ENCODE measurements at regions not wholly inside any gene's neighbourhood (a gene's known extent, or its start where the extent isn't known, plus 50 kb on each side); places are given as distances from the start of the nearest gene placed in this dataset.

- no peaks in the 10 kb centered on the region for H3K9me3 Mint-ChIP-seq
Observed at GRCh38 chr5:103473725-103474124, 88.9 kb downstream of the NUDT12 start.

GRCh38 chr5:103472830-103473229 is 89.8 kb downstream of the NUDT12 start:
- peaks cover 0 to 7% (median 2%) of the 10 kb centered on the region in 5 donors for H3K27me3 Mint-ChIP-seq
- no peaks in the 10 kb centered on the region for H3K4me1 Mint-ChIP-seq
- H3K4me3 Mint-ChIP-seq = no peak overlapping the region
- no peaks in the 10 kb centered on the region for H3K9me3 Mint-ChIP-seq
- POLR2A ChIA-PET = no interaction called here
- ATAC-seq = no peak
- H3K36me3 Mint-ChIP-seq = no peaks in the 10 kb centered on the region
- no peak for DNase-seq
- H3K27ac Mint-ChIP-seq = no peak overlapping the region

More at GRCh38 chr5:103473725-103474124, 88.9 kb downstream of the NUDT12 start:
- POLR2A ChIA-PET = no interaction called here
- Mint-ChIP-seq H3K36me3 (no peaks in the 10 kb centered on the region), H3K27me3 (peaks cover 0 to 7% (median 2%) of the 10 kb centered on the region in 5 donors), H3K4me3 (no peak overlapping the region), H3K27ac (no peak overlapping the region), H3K4me1 (no peaks in the 10 kb centered on the region)
- DNase-seq (no peak), ATAC-seq (no peak)

GRCh38 chr5:103472265-103472664 is 90.3 kb downstream of the NUDT12 start:
- Mint-ChIP-seq H3K27me3 (peaks cover 0 to 7% (median 2%) of the 10 kb centered on the region in 5 donors), H3K4me1 (no peaks in the 10 kb centered on the region), H3K27ac (no peak overlapping the region), H3K36me3 (no peaks in the 10 kb centered on the region), H3K9me3 (no peaks in the 10 kb centered on the region), H3K4me3 (no peak overlapping the region)
- ATAC-seq (no peak), DNase-seq (no peak)
- POLR2A ChIA-PET = no interaction called here

- no peak overlapping the region for H3K4me3 Mint-ChIP-seq
- POLR2A ChIA-PET = no interaction called here
- no peak for DNase-seq
- ATAC-seq = no peak
- no peaks in the 10 kb centered on the region for H3K36me3 Mint-ChIP-seq
- no peak overlapping the region for H3K27ac Mint-ChIP-seq
- H3K27me3 Mint-ChIP-seq = peaks cover 0 to 7% (median 1%) of the 10 kb centered on the region in 5 donors
- no peaks in the 10 kb centered on the region for H3K4me1 Mint-ChIP-seq
- no peaks in the 10 kb centered on the region for H3K9me3 Mint-ChIP-seq
Observed at GRCh38 chr5:103469288-103470040, 93.1 kb downstream of the NUDT12 start.

GRCh38 chr5:103467831-103468230 is 94.8 kb downstream of the NUDT12 start:
- no peak overlapping the region for H3K4me3 Mint-ChIP-seq
- POLR2A ChIA-PET = no interaction called here
- no peak overlapping the region for H3K27ac Mint-ChIP-seq
- H3K36me3 Mint-ChIP-seq = no peaks in the 10 kb centered on the region
- peaks cover 0 to 16% (median 6%) of the 10 kb centered on the region in 5 donors for H3K27me3 Mint-ChIP-seq
- ATAC-seq = no peak
- DNase-seq = no peak
- H3K9me3 Mint-ChIP-seq = no peaks in the 10 kb centered on the region
- no peaks in the 10 kb centered on the region for H3K4me1 Mint-ChIP-seq

- H3K27ac Mint-ChIP-seq = no peak overlapping the region
- peaks cover 3 to 16% (median 6%) of the 10 kb centered on the region in 5 donors for H3K27me3 Mint-ChIP-seq
Observed at GRCh38 chr5:103466495-103466894, 96.1 kb downstream of the NUDT12 start.

GRCh38 chr5:103465891-103466290 is 96.7 kb downstream of the NUDT12 start:
- H3K4me3 Mint-ChIP-seq = no peak overlapping the region

More at GRCh38 chr5:103466495-103466894, 96.1 kb downstream of the NUDT12 start:
- no peak for DNase-seq
- H3K4me3 Mint-ChIP-seq = no peak overlapping the region
- ATAC-seq = no peak
- H3K9me3 Mint-ChIP-seq = no peaks in the 10 kb centered on the region
- H3K36me3 Mint-ChIP-seq = no peaks in the 10 kb centered on the region
- POLR2A ChIA-PET = no interaction called here
- H3K4me1 Mint-ChIP-seq = peaks cover 0 to 2% (median 0%) of the 10 kb centered on the region in 4 donors

GRCh38 chr5:103464835-103465484 is 97.6 kb downstream of the NUDT12 start:
- no peaks in the 10 kb centered on the region for H3K9me3 Mint-ChIP-seq
- H3K27ac Mint-ChIP-seq = no peak overlapping the region
- no peaks in the 10 kb centered on the region for H3K36me3 Mint-ChIP-seq
- POLR2A ChIA-PET = no interaction called here
- H3K4me3 Mint-ChIP-seq = no peak overlapping the region
- H3K27me3 Mint-ChIP-seq = peaks cover 3 to 17% (median 5%) of the 10 kb centered on the region in 5 donors
- ATAC-seq = no peak
- no peak for DNase-seq
- peaks cover 0 to 2% (median 0%) of the 10 kb centered on the region in 4 donors for H3K4me1 Mint-ChIP-seq

More at GRCh38 chr5:103465891-103466290, 96.7 kb downstream of the NUDT12 start:
- ATAC-seq (no peak), DNase-seq (no peak)
- POLR2A ChIA-PET = no interaction called here
- H3K36me3 Mint-ChIP-seq = no peaks in the 10 kb centered on the region
- peaks cover 3 to 16% (median 5%) of the 10 kb centered on the region in 5 donors for H3K27me3 Mint-ChIP-seq
- no peak overlapping the region for H3K27ac Mint-ChIP-seq
- H3K9me3 Mint-ChIP-seq = no peaks in the 10 kb centered on the region
- peaks cover 0 to 2% (median 0%) of the 10 kb centered on the region in 4 donors for H3K4me1 Mint-ChIP-seq

GRCh38 chr5:103463261-103463660 is 99.3 kb downstream of the NUDT12 start:
- Mint-ChIP-seq H3K4me1 (peaks cover 0 to 2% (median 0%) of the 10 kb centered on the region in 4 donors), H3K9me3 (no peaks in the 10 kb centered on the region), H3K36me3 (no peaks in the 10 kb centered on the region), H3K27ac (no peak overlapping the region), H3K27me3 (peaks cover 2 to 17% (median 5%) of the 10 kb centered on the region in 5 donors), H3K4me3 (no peak overlapping the region)
- ATAC-seq (no peak), DNase-seq (no peak)
- POLR2A ChIA-PET = no interaction called here

GRCh38 chr5:103461243-103461642 is 101.3 kb downstream of the NUDT12 start:
- Mint-ChIP-seq H3K4me1 (peaks cover 0 to 2% (median 0%) of the 10 kb centered on the region in 4 donors), H3K4me3 (no peak overlapping the region), H3K9me3 (peaks cover 0 to 3% (median 0%) of the 10 kb centered on the region in 9 donors), H3K27ac (no peak overlapping the region), H3K27me3 (peaks cover 3 to 24% (median 10%) of the 10 kb centered on the region in 5 donors), H3K36me3 (no peaks in the 10 kb centered on the region)
- DNase-seq = no peak
- ATAC-seq = no peak
- POLR2A ChIA-PET = no interaction called here

- Mint-ChIP-seq H3K27me3 (peaks cover 3 to 25% (median 13%) of the 10 kb centered on the region in 5 donors), H3K4me3 (no peak overlapping the region), H3K36me3 (no peaks in the 10 kb centered on the region), H3K27ac (no peak overlapping the region), H3K4me1 (peaks cover 0 to 2% (median 0%) of the 10 kb centered on the region in 4 donors), H3K9me3 (peaks cover 0 to 3% (median 0%) of the 10 kb centered on the region in 9 donors)
- POLR2A ChIA-PET = no interaction called here
- ATAC-seq (no peak), DNase-seq (no peak)
Observed at GRCh38 chr5:103458497-103459040, 104.0 kb downstream of the NUDT12 start.

GRCh38 chr5:103456476-103456875 is 106.1 kb downstream of the NUDT12 start:
- H3K27ac Mint-ChIP-seq = no peak overlapping the region
- POLR2A ChIA-PET = no interaction called here
- H3K4me1 Mint-ChIP-seq = no peaks in the 10 kb centered on the region
- no peaks in the 10 kb centered on the region for H3K36me3 Mint-ChIP-seq
- H3K27me3 Mint-ChIP-seq = peaks cover 3 to 32% (median 12%) of the 10 kb centered on the region in 5 donors
- peaks cover 0 to 3% (median 0%) of the 10 kb centered on the region in 9 donors for H3K9me3 Mint-ChIP-seq
- no peak for DNase-seq
- ATAC-seq = no peak
- no peak overlapping the region for H3K4me3 Mint-ChIP-seq

GRCh38 chr5:103455796-103456195 is 106.8 kb downstream of the NUDT12 start:
- Mint-ChIP-seq H3K9me3 (peaks cover 0 to 3% (median 0%) of the 10 kb centered on the region in 9 donors), H3K4me3 (no peak overlapping the region), H3K27me3 (peaks cover 3 to 32% (median 12%) of the 10 kb centered on the region in 5 donors), H3K27ac (no peak overlapping the region), H3K4me1 (no peaks in the 10 kb centered on the region), H3K36me3 (no peaks in the 10 kb centered on the region)
- no peak for ATAC-seq
- POLR2A ChIA-PET = no interaction called here
- DNase-seq = no peak

All from naive thymus-derived CD8-positive, alpha-beta T cell (primary cell).